ENCODE measurements at regions not wholly inside any gene's neighbourhood (a gene's known extent, or its start where the extent isn't known, plus 50 kb on each side); places are given as distances from the start of the nearest gene placed in this dataset.

GRCh38 chr12:125240717-125241116 lies 175.5 kb downstream of the AACS start:
- TF ChIP-seq CTCF (IDR thresholded peaks at IDR 0.05; ENCODE audit: insufficient read depth, low read length, poor library complexity, severe bottlenecking) = no peak
- Histone ChIP-seq H3K36me3 (ENCODE audit: control insufficient read depth, insufficient read depth, low read length) (no peaks in the 10 kb centered on the region), H3K27me3 (replicated peaks; ENCODE audit: control insufficient read depth, insufficient read depth, low read length) (peaks cover 3% of the 10 kb centered on the region; the same call in 1 of the 2 replicates), H3K4me3 (replicated peaks; ENCODE audit: low read depth, low read length) (no peak overlapping the region)
- DNase-seq (ENCODE audit: extremely low read depth, insufficient read length) = no peak

- DNase-seq (ENCODE audit: extremely low read depth, insufficient read length) = no peak
- Histone ChIP-seq H3K27me3 (replicated peaks; ENCODE audit: control insufficient read depth, insufficient read depth, low read length) (peaks cover 3% of the 10 kb centered on the region; the same call in 1 of the 2 replicates), H3K4me3 (replicated peaks; ENCODE audit: low read depth, low read length) (no peak overlapping the region), H3K36me3 (ENCODE audit: control insufficient read depth, insufficient read depth, low read length) (no peaks in the 10 kb centered on the region)
- TF ChIP-seq CTCF (IDR thresholded peaks at IDR 0.05; ENCODE audit: insufficient read depth, low read length, poor library complexity, severe bottlenecking) = no peak
Observed at GRCh38 chr12:125243811-125244210, 178.6 kb downstream of the AACS start.

GRCh38 chr12:125244338-125244737 lies 179.1 kb downstream of the AACS start:
- TF ChIP-seq CTCF (IDR thresholded peaks at IDR 0.05; ENCODE audit: insufficient read depth, low read length, poor library complexity, severe bottlenecking) = no peak
- H3K4me3 ChIP-seq (replicated peaks; ENCODE audit: low read depth, low read length) = no peak overlapping the region
- peaks cover 3% of the 10 kb centered on the region; the same call in 1 of the 2 replicates for H3K27me3 ChIP-seq (replicated peaks; ENCODE audit: control insufficient read depth, insufficient read depth, low read length)
- H3K36me3 ChIP-seq (ENCODE audit: control insufficient read depth, insufficient read depth, low read length) = no peaks in the 10 kb centered on the region
- no peak for DNase-seq (ENCODE audit: extremely low read depth, insufficient read length)

- no peaks in the 10 kb centered on the region for H3K36me3 ChIP-seq (ENCODE audit: control insufficient read depth, insufficient read depth, low read length)
- H3K27me3 ChIP-seq (replicated peaks; ENCODE audit: control insufficient read depth, insufficient read depth, low read length) = peaks cover 4% of the 10 kb centered on the region
- H3K4me3 ChIP-seq (replicated peaks; ENCODE audit: low read depth, low read length) = no peak overlapping the region
- no peak for TF ChIP-seq CTCF (IDR thresholded peaks at IDR 0.05; ENCODE audit: insufficient read depth, low read length, poor library complexity, severe bottlenecking)
- no peak for DNase-seq (ENCODE audit: extremely low read depth, insufficient read length)
Observed at GRCh38 chr12:125245581-125246557, 180.6 kb downstream of the AACS start.

- H3K27me3 ChIP-seq (replicated peaks; ENCODE audit: control insufficient read depth, insufficient read depth, low read length) = peaks cover 4% of the 10 kb centered on the region
- no peak for TF ChIP-seq CTCF (IDR thresholded peaks at IDR 0.05; ENCODE audit: insufficient read depth, low read length, poor library complexity, severe bottlenecking)
- no peak for DNase-seq (ENCODE audit: extremely low read depth, insufficient read length)
- no peak overlapping the region for H3K4me3 ChIP-seq (replicated peaks; ENCODE audit: low read depth, low read length)
- no peaks in the 10 kb centered on the region for H3K36me3 ChIP-seq (ENCODE audit: control insufficient read depth, insufficient read depth, low read length)
Observed at GRCh38 chr12:125247477-125247876, 182.2 kb downstream of the AACS start.

All from GM06990 (cell line).